Astrocyte (in vitro differentiated cells and primary cell): ENCODE measurements at regions not wholly inside any gene's neighbourhood (a gene's known extent, or its start where the extent isn't known, plus 50 kb on each side); places are given as distances from the start of the nearest gene placed in this dataset.

Experiments
- EZH2 ChIP-seq: IDR thresholded peaks from 2 replicates; pipeline ENCODE4 v1.6.1; 2012; ENCODE audit warnings: mild to moderate bottlenecking, low read length, inconsistent platforms; ENCODE audit not compliant: insufficient read depth
- TF ChIP-seq, protein P1 (sequence below): IDR thresholded peaks from 2 replicates; pipeline ENCODE4 v1.5.1; 2011; ENCODE audit warnings: low read depth, mild to moderate bottlenecking, inconsistent platforms, low read length, moderate library complexity; ENCODE audit not compliant: insufficient read depth

DNA sequence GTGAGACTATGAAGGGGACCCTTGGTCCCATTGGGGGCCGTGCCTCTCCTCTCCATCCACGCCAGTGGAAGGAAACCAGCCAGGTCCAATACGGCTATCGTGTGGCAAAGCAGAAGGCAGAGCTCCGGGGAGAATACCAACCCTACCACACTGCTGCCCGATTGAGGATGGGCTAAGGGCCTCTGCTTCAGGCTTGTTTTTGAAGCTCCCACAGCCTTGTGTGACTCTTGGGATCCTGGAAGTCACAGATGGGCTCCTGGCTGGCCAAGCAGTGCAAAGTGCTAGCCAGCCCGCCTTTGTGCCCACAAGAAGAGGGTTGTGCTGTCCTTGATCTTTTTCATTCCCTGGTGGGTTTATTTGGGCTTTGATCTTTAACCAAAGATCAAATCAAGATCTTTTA lies 70.6 kb upstream of the ID2 start:
- TF ChIP-seq, protein P1, sequence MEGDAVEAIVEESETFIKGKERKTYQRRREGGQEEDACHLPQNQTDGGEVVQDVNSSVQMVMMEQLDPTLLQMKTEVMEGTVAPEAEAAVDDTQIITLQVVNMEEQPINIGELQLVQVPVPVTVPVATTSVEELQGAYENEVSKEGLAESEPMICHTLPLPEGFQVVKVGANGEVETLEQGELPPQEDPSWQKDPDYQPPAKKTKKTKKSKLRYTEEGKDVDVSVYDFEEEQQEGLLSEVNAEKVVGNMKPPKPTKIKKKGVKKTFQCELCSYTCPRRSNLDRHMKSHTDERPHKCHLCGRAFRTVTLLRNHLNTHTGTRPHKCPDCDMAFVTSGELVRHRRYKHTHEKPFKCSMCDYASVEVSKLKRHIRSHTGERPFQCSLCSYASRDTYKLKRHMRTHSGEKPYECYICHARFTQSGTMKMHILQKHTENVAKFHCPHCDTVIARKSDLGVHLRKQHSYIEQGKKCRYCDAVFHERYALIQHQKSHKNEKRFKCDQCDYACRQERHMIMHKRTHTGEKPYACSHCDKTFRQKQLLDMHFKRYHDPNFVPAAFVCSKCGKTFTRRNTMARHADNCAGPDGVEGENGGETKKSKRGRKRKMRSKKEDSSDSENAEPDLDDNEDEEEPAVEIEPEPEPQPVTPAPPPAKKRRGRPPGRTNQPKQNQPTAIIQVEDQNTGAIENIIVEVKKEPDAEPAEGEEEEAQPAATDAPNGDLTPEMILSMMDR = no peak
- no peak for TF ChIP-seq EZH2
